ENCODE measurements at regions not wholly inside any gene's neighbourhood (a gene's known extent, or its start where the extent isn't known, plus 50 kb on each side); places are given as distances from the start of the nearest gene placed in this dataset.

- TF ChIP-seq CTCF (IDR thresholded peaks at IDR 0.05; ENCODE audit: low read depth, low read length) = no peak
- TF ChIP-seq MYC (IDR thresholded peaks at IDR 0.05; ENCODE audit: low read depth, low read length) = no peak
- TF ChIP-seq POLR2A (IDR thresholded peaks at IDR 0.05; ENCODE audit: extremely low read depth, insufficient read length) = no peak
Measured at GRCh38 chr9:106526716-106527204, 336.2 kb upstream of the ZNF462 start.

Measured in NB4 (cell line).